CD4-positive, alpha-beta T cell treated with Interleukin-15 for 4 hours (primary cell): ENCODE measurements at regions not wholly inside any gene's neighbourhood (a gene's known extent, or its start where the extent isn't known, plus 50 kb on each side); places are given as distances from the start of the nearest gene placed in this dataset.
"Not testable (repeated sequence)": the region's sequence is repeated elsewhere in the genome, so short reads cannot be mapped to it uniquely, and the experiment has no call there.

Experiments used
- DNase-seq: peaks from one replicate; pipeline ENCODE4 v3.0.0-alpha.2; 2020; ENCODE audit warnings: low spot score

- DNase-seq = no peak
These were observed 1017.6 kb downstream of the TYW1 start for GRCh38 chr7:68014031-68014736.

- no peak for DNase-seq
These were observed 1018.7 kb downstream of the TYW1 start for GRCh38 chr7:68015122-68015977.

- no peak for DNase-seq
These were observed 1019.4 kb downstream of the TYW1 start for GRCh38 chr7:68015978-68016532.

- no peak for DNase-seq
These were observed 1023.5 kb downstream of the TYW1 start for GRCh38 chr7:68020102-68020501.

GRCh38 chr7:68025369-68025768 is 1028.7 kb downstream of the TYW1 start:
- DNase-seq = no peak

- DNase-seq = no peak
These were observed 1033.9 kb downstream of the TYW1 start for GRCh38 chr7:68030530-68030929.

GRCh38 chr7:68031180-68031943 is 1034.7 kb downstream of the TYW1 start:
- DNase-seq = no peak

- no peak for DNase-seq
These were observed 1042.1 kb downstream of the TYW1 start for GRCh38 chr7:68038621-68039314.

- no peak for DNase-seq
These were observed 1044.9 kb downstream of the TYW1 start for GRCh38 chr7:68041554-68041953.

- no peak for DNase-seq
These were observed 1046.9 kb downstream of the TYW1 start for GRCh38 chr7:68043546-68043945.

- no peak for DNase-seq
These were observed 1054.0 kb downstream of the TYW1 start for GRCh38 chr7:68050627-68051026.

GRCh38 chr7:68058014-68058413 is 1061.4 kb downstream of the TYW1 start:
- no peak for DNase-seq

GRCh38 chr7:68063171-68063570 is 1066.5 kb downstream of the TYW1 start:
- DNase-seq = no peak

- no peak for DNase-seq
These were observed 1068.9 kb downstream of the TYW1 start for GRCh38 chr7:68065581-68065980.

GRCh38 chr7:68067845-68068244 is 1071.2 kb downstream of the TYW1 start:
- no peak for DNase-seq

- DNase-seq = no peak
These were observed 1074.4 kb downstream of the TYW1 start for GRCh38 chr7:68070992-68071391.

GRCh38 chr7:68073701-68074100 is 1077.1 kb downstream of the TYW1 start:
- DNase-seq = no peak

- no peak for DNase-seq
These were observed 1077.6 kb downstream of the TYW1 start for GRCh38 chr7:68074242-68074641.

- DNase-seq = no peak
These were observed 1081.6 kb downstream of the TYW1 start for GRCh38 chr7:68078157-68078710.

GRCh38 chr7:68082066-68082960 is 1085.7 kb downstream of the TYW1 start:
- not testable (repeated sequence) for DNase-seq
